ENCODE measurements at regions not wholly inside any gene's neighbourhood (a gene's known extent, or its start where the extent isn't known, plus 50 kb on each side); places are given as distances from the start of the nearest gene placed in this dataset.

DNA sequence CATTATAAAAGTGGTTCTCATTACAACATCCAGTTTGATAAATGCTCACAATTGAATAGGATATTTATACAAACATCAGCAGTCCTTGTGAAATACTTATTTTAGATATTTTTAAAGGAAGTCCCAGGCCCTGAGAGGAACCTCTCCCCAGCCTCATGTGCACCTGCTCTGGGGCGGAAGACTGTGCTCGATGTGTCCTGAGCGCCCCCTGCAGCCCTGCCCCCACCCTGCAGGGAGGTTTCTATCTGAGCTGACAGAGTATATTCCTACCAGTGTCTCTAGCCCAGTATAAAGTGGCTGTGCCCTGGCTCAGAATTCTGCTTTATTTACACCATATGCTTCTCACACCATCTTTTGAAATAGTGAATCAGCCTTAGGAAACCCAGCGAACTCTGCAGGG, 1349.1 kb downstream of the TMEM121 start:
- TF ChIP-seq, protein P1, sequence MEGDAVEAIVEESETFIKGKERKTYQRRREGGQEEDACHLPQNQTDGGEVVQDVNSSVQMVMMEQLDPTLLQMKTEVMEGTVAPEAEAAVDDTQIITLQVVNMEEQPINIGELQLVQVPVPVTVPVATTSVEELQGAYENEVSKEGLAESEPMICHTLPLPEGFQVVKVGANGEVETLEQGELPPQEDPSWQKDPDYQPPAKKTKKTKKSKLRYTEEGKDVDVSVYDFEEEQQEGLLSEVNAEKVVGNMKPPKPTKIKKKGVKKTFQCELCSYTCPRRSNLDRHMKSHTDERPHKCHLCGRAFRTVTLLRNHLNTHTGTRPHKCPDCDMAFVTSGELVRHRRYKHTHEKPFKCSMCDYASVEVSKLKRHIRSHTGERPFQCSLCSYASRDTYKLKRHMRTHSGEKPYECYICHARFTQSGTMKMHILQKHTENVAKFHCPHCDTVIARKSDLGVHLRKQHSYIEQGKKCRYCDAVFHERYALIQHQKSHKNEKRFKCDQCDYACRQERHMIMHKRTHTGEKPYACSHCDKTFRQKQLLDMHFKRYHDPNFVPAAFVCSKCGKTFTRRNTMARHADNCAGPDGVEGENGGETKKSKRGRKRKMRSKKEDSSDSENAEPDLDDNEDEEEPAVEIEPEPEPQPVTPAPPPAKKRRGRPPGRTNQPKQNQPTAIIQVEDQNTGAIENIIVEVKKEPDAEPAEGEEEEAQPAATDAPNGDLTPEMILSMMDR (IDR thresholded peaks at IDR 0.05), result peak in 2 of 7 experiments; percentile 12 to 32
- TF ChIP-seq EP300 (IDR thresholded peaks at IDR 0.05), result no peak
- H3K9me3 ChIP-seq, result no peaks in the 10 kb centered on the region
- peaks cover 0 to 76% (median 0%) of the 10 kb centered on the region in 3 donors for H3K27me3 ChIP-seq

GRCh38 chr14:106876711-106877110, 1350.3 kb downstream of the TMEM121 start:
- TF ChIP-seq POLR2AphosphoS5 (IDR thresholded peaks at IDR 0.05), result no peak
- TF ChIP-seq, protein P1 (IDR thresholded peaks at IDR 0.05), result no peak
- TF ChIP-seq EP300 (IDR thresholded peaks at IDR 0.05), result no peak
- TF ChIP-seq POLR2A (IDR thresholded peaks at IDR 0.05), result no peak
- intact Hi-C loops (cut with DNase I; ENCODE audit: low total_unique reads), result no loop called here
- DNase-seq, result no peak
- H3K4me3 ChIP-seq, result no peak overlapping the region
- no peaks in the 10 kb centered on the region for H3K9me3 ChIP-seq
- no peak overlapping the region for H3K27ac ChIP-seq
- no peaks in the 10 kb centered on the region for H3K36me3 ChIP-seq
- peaks cover 0 to 65% (median 0%) of the 10 kb centered on the region in 3 donors for H3K27me3 ChIP-seq
- WGBS, 5 donors, result 63 to 80% (median 72%) methylated on average over 3 of the region's 3 CpGs
- H3K4me1 ChIP-seq, result peaks cover 0 to 11% (median 2%) of the 10 kb centered on the region in 4 donors

More for the DNA sequence above, 1349.1 kb downstream of the TMEM121 start:
- no peaks in the 10 kb centered on the region for H3K36me3 ChIP-seq
- H3K27ac ChIP-seq, result no peak overlapping the region
- peaks cover 0 to 11% (median 2%) of the 10 kb centered on the region in 4 donors for H3K4me1 ChIP-seq
- no peak overlapping the region for H3K4me3 ChIP-seq
- 18 to 35% (median 30%) methylated on average over 4 of the region's 4 CpGs for WGBS, 5 donors
- peak in 1 of 2 donors; percentile 51 for DNase-seq
- intact Hi-C loops (cut with DNase I; ENCODE audit: low total_unique reads), result no loop called here

DNA sequence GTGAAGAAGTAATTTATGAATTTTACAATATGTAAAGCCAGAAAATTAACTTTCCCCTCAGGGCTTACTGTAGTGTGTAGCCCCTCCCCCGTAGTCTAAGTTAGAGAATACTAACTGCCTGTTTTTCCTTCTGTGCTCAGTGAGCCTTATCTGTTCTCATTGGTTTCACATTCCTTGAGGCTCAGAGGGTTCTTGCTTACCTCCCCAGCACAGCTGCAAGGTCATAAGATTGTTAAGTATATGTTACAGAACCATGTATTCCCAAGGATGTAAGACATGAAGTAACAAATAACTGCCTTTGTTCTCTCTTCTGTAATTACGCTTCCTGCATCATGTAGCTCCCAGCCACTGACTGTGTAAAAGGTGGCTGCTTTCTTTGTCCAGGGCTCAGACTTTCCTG, 1351.1 kb downstream of the TMEM121 start:
- TF ChIP-seq POLR2A (IDR thresholded peaks at IDR 0.05), result no peak
- TF ChIP-seq, protein P1 (IDR thresholded peaks at IDR 0.05), result no peak
- TF ChIP-seq POLR2AphosphoS5 (IDR thresholded peaks at IDR 0.05), result no peak
- no peak for TF ChIP-seq EP300 (IDR thresholded peaks at IDR 0.05)
- H3K27ac ChIP-seq, result no peak overlapping the region
- intact Hi-C loops (cut with DNase I; ENCODE audit: low total_unique reads), result no loop called here
- no peak for DNase-seq
- H3K4me1 ChIP-seq, result peaks cover 0 to 8% (median 2%) of the 10 kb centered on the region in 4 donors
- no peaks in the 10 kb centered on the region for H3K9me3 ChIP-seq
- peaks cover 0 to 59% (median 0%) of the 10 kb centered on the region in 3 donors for H3K27me3 ChIP-seq
- H3K4me3 ChIP-seq, result no peak overlapping the region
- WGBS, 5 donors, result 40 to 62% (median 50%) methylated on average over 2 of the region's 2 CpGs
- H3K36me3 ChIP-seq, result no peaks in the 10 kb centered on the region

- Histone ChIP-seq H3K36me3 (no peaks in the 10 kb centered on the region), H3K27ac (no peak overlapping the region), H3K9me3 (peaks cover 0 to 7% (median 2%) of the 10 kb centered on the region in 4 donors), H3K4me1 (no peaks in the 10 kb centered on the region), H3K4me3 (no peak overlapping the region), H3K27me3 (peaks cover 0 to 50% (median 0%) of the 10 kb centered on the region in 3 donors)
- DNase-seq, result peak in 1 of 2 donors; percentile 63
- WGBS, 5 donors, result 42 to 57% (median 50%) methylated on average over 8 of the region's 8 CpGs
- intact Hi-C loops (cut with DNase I; ENCODE audit: low total_unique reads), result no loop called here
- TF ChIP-seq POLR2A (IDR thresholded peaks at IDR 0.05), result no peak
- TF ChIP-seq, protein P1 (IDR thresholded peaks at IDR 0.05), result peak in 1 of 7 experiments; percentile 35
Observed at GRCh38 chr14:106879241-106879640, 1352.9 kb downstream of the TMEM121 start.

Data from stomach (tissue), 8 donors.